ENCODE measurements at regions not wholly inside any gene's neighbourhood (a gene's known extent, or its start where the extent isn't known, plus 50 kb on each side); places are given as distances from the start of the nearest gene placed in this dataset.

GRCh38 chr1:73821520-73821919 lies 376.5 kb downstream of the LRRIQ3 start:
- Histone ChIP-seq H3K27ac (ENCODE audit: low read depth, low read length) (no peak overlapping the region), H3K36me3 (ENCODE audit: control insufficient read depth, insufficient read depth, low read length) (no peaks in the 10 kb centered on the region), H3K4me3 (ENCODE audit: low read length) (no peak overlapping the region), H3K9ac (ENCODE audit: extremely low read depth, low read length, poor library complexity, severe bottlenecking) (no peak overlapping the region), H3K27me3 (ENCODE audit: control insufficient read depth, insufficient read depth, low read length, poor library complexity, severe bottlenecking) (no peaks in the 10 kb centered on the region), H3K9me3 (ENCODE audit: control insufficient read depth, low read length) (no peaks in the 10 kb centered on the region), H3K4me1 (ENCODE audit: control insufficient read depth, insufficient read depth, low read length) (no peaks in the 10 kb centered on the region)
- H3K4me1 Mint-ChIP-seq: no peaks in the 10 kb centered on the region
- H3K36me3 Mint-ChIP-seq (ENCODE audit: low read depth): no peaks in the 10 kb centered on the region
- H3K9me3 Mint-ChIP-seq: no peaks in the 10 kb centered on the region
- no peaks in the 10 kb centered on the region for H3K27me3 Mint-ChIP-seq (ENCODE audit: insufficient read depth)
- TF ChIP-seq, protein P1, sequence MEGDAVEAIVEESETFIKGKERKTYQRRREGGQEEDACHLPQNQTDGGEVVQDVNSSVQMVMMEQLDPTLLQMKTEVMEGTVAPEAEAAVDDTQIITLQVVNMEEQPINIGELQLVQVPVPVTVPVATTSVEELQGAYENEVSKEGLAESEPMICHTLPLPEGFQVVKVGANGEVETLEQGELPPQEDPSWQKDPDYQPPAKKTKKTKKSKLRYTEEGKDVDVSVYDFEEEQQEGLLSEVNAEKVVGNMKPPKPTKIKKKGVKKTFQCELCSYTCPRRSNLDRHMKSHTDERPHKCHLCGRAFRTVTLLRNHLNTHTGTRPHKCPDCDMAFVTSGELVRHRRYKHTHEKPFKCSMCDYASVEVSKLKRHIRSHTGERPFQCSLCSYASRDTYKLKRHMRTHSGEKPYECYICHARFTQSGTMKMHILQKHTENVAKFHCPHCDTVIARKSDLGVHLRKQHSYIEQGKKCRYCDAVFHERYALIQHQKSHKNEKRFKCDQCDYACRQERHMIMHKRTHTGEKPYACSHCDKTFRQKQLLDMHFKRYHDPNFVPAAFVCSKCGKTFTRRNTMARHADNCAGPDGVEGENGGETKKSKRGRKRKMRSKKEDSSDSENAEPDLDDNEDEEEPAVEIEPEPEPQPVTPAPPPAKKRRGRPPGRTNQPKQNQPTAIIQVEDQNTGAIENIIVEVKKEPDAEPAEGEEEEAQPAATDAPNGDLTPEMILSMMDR (conservative IDR thresholded peaks at IDR 0.05): no peak
- no peak for DNase-seq
- H3K27ac Mint-ChIP-seq: no peak overlapping the region
- H3K4me3 Mint-ChIP-seq: no peak overlapping the region

GRCh38 chr1:73820843-73821242 lies 377.1 kb downstream of the LRRIQ3 start:
- Histone ChIP-seq H3K27ac (ENCODE audit: low read depth, low read length) (no peak overlapping the region), H3K36me3 (ENCODE audit: control insufficient read depth, insufficient read depth, low read length) (no peaks in the 10 kb centered on the region), H3K4me3 (ENCODE audit: low read length) (no peak overlapping the region), H3K27me3 (ENCODE audit: control insufficient read depth, insufficient read depth, low read length, poor library complexity, severe bottlenecking) (no peaks in the 10 kb centered on the region), H3K9me3 (ENCODE audit: control insufficient read depth, low read length) (no peaks in the 10 kb centered on the region), H3K9ac (ENCODE audit: extremely low read depth, low read length, poor library complexity, severe bottlenecking) (no peak overlapping the region), H3K4me1 (ENCODE audit: control insufficient read depth, insufficient read depth, low read length) (no peaks in the 10 kb centered on the region)
- Mint-ChIP-seq H3K9me3 (no peaks in the 10 kb centered on the region), H3K4me1 (no peaks in the 10 kb centered on the region), H3K27ac (no peak overlapping the region), H3K36me3 (ENCODE audit: low read depth) (no peaks in the 10 kb centered on the region), H3K27me3 (ENCODE audit: insufficient read depth) (no peaks in the 10 kb centered on the region), H3K4me3 (no peak overlapping the region)
- TF ChIP-seq, protein P1 (conservative IDR thresholded peaks at IDR 0.05): no peak
- no peak for DNase-seq
- 100% methylated on average over 1 of the region's 1 CpG; no CpG with 5 or more reads in 1 of the 2 experiments for WGBS, 2 experiments (ENCODE audit: insufficient coverage in 1 of 2, insufficient read length in 1 of 2)

GRCh38 chr1:73813716-73814115 lies 384.3 kb downstream of the LRRIQ3 start:
- H3K4me1 ChIP-seq (ENCODE audit: control insufficient read depth, insufficient read depth, low read length): no peaks in the 10 kb centered on the region
- whole genome bisulfite sequencing, 2 experiments (ENCODE audit: insufficient coverage in 1 of 2, insufficient read length in 1 of 2): 93 to 100% methylated on average over 1 of the region's 2 CpGs
- H3K27ac Mint-ChIP-seq: no peak overlapping the region
- no peak overlapping the region for H3K9ac ChIP-seq (ENCODE audit: extremely low read depth, low read length, poor library complexity, severe bottlenecking)
- no peaks in the 10 kb centered on the region for H3K9me3 ChIP-seq (ENCODE audit: control insufficient read depth, low read length)
- H3K27me3 ChIP-seq (ENCODE audit: control insufficient read depth, insufficient read depth, low read length, poor library complexity, severe bottlenecking): no peaks in the 10 kb centered on the region
- H3K27ac ChIP-seq (ENCODE audit: low read depth, low read length): no peak overlapping the region
- TF ChIP-seq, protein P1 (conservative IDR thresholded peaks at IDR 0.05): no peak
- no peaks in the 10 kb centered on the region for H3K4me1 Mint-ChIP-seq
- H3K4me3 Mint-ChIP-seq: no peak overlapping the region
- DNase-seq: no peak
- H3K36me3 Mint-ChIP-seq (ENCODE audit: low read depth): no peaks in the 10 kb centered on the region
- no peak overlapping the region for H3K4me3 ChIP-seq (ENCODE audit: low read length)
- no peaks in the 10 kb centered on the region for H3K27me3 Mint-ChIP-seq (ENCODE audit: insufficient read depth)
- no peaks in the 10 kb centered on the region for H3K36me3 ChIP-seq (ENCODE audit: control insufficient read depth, insufficient read depth, low read length)
- no peaks in the 10 kb centered on the region for H3K9me3 Mint-ChIP-seq

All from endodermal cell (in vitro differentiated cells).